Transverse colon (tissue), 4 donors: ENCODE measurements at regions not wholly inside any gene's neighbourhood (a gene's known extent, or its start where the extent isn't known, plus 50 kb on each side); places are given as distances from the start of the nearest gene placed in this dataset.

Experiments used
- EP300 ChIP-seq: sonication (generic); formaldehyde crosslinking; IDR thresholded peaks from one replicate; pipeline ENCODE4 v1.6.1; 2017; ENCODE audit warnings: antibody characterized with exemption, low read depth
- POLR2A ChIP-seq: fragments of 450-650 bp; IDR thresholded peaks from one replicate; pipeline ENCODE4 v1.6.1; 2016; ENCODE audit warnings: antibody characterized with exemption, mild to moderate bottlenecking, moderate library complexity
- POLR2AphosphoS5 ChIP-seq, 3 donors: sonication (generic); formaldehyde crosslinking; IDR thresholded peaks; one replicate each; pipeline ENCODE4 v1.6.1; 2016; ENCODE audit warnings: antibody characterized with exemption in 3 of 3
- TF ChIP-seq, protein P1 (sequence below), 5 experiments: fragments of 200-600 bp in 3 of 5; fragments of 450-650 bp in 2 of 5; sonication (generic) in 3 of 5; IDR thresholded peaks; 1 replicate in 2 of 5; 2 replicates in 3 of 5; pipeline ENCODE4 v1.5.1; 2016 to 2017; ENCODE audit warnings: antibody characterized with exemption in 5 of 5, inconsistent platforms in 3 of 5, mild to moderate bottlenecking in 2 of 5, moderate library complexity in 1 of 5

DNA sequence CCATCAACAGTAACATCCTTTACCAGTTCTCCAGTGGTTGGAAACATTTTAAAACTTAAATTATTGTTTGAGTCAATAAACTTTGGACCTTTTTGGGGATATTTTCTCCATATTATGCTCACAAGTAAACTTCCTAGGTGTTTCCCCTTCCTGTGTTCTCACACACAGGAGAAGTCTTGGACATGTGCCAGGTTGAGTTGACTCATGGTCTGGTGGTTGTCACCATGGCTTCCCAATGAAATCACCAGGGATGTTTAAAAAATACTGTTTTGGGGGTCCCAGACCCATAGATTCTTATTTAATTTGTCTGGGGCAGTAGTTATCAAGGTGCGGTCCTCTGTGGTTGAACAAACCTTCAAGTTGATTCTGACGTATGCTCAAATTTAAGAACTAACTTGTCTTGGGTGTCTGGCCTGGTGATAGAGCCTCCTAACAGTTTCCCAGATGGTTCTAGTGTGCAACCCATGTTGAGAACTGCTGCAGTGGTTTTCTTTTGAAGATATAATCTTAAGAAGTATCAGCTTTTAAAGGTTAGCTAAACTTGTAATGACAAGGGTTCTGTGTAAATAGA lies 291.8 kb downstream of the EDEM1 start:
- TF ChIP-seq, protein P1, sequence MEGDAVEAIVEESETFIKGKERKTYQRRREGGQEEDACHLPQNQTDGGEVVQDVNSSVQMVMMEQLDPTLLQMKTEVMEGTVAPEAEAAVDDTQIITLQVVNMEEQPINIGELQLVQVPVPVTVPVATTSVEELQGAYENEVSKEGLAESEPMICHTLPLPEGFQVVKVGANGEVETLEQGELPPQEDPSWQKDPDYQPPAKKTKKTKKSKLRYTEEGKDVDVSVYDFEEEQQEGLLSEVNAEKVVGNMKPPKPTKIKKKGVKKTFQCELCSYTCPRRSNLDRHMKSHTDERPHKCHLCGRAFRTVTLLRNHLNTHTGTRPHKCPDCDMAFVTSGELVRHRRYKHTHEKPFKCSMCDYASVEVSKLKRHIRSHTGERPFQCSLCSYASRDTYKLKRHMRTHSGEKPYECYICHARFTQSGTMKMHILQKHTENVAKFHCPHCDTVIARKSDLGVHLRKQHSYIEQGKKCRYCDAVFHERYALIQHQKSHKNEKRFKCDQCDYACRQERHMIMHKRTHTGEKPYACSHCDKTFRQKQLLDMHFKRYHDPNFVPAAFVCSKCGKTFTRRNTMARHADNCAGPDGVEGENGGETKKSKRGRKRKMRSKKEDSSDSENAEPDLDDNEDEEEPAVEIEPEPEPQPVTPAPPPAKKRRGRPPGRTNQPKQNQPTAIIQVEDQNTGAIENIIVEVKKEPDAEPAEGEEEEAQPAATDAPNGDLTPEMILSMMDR (IDR thresholded peaks at IDR 0.05) = no peak
- TF ChIP-seq POLR2AphosphoS5 (IDR thresholded peaks at IDR 0.05) (no peak), POLR2A (no peak), EP300 (no peak)
